GM12878 (cell line): ENCODE measurements at regions not wholly inside any gene's neighbourhood (a gene's known extent, or its start where the extent isn't known, plus 50 kb on each side); places are given as distances from the start of the nearest gene placed in this dataset.

ENCODE experiments used
- ATF7 ChIP-seq: fragments of 450-650 bp; IDR thresholded peaks from 2 replicates; pipeline ENCODE4 v1.6.1; 2016; ENCODE audit warnings: low read depth, mild to moderate bottlenecking
- JUND ChIP-seq: IDR thresholded peaks from 2 replicates; pipeline ENCODE4 v1.6.1; 2012; ENCODE audit warnings: low read depth, mild to moderate bottlenecking, low read length, improper control_type of control experiment, moderate library complexity
- RFX5 ChIP-seq: IDR thresholded peaks from 2 replicates; pipeline ENCODE4 v1.6.1; 2011; ENCODE audit warnings: low read depth, low read length, improper control_type of control experiment
- TAF1 ChIP-seq: IDR thresholded peaks from 2 replicates; pipeline ENCODE4 v1.6.1; 2011; ENCODE audit warnings: mild to moderate bottlenecking, low read depth, low read length, borderline replicate concordance
- TF ChIP-seq, protein P1 (sequence below), 3 experiments: IDR thresholded peaks in 2 of 3; conservative IDR thresholded peaks in 1 of 3; 2 replicates each; pipeline ENCODE4 v1.5.1; 2011; ENCODE audit warnings: low read depth in 3 of 3, low read length in 3 of 3, mild to moderate bottlenecking in 3 of 3, control low read depth in 2 of 3, moderate library complexity in 2 of 3, inconsistent platforms in 1 of 3, mixed read lengths in 1 of 3; ENCODE audit not compliant: control insufficient read depth in 2 of 3, insufficient read depth in 1 of 3; ENCODE audit errors: extremely low read depth in 1 of 3

DNA sequence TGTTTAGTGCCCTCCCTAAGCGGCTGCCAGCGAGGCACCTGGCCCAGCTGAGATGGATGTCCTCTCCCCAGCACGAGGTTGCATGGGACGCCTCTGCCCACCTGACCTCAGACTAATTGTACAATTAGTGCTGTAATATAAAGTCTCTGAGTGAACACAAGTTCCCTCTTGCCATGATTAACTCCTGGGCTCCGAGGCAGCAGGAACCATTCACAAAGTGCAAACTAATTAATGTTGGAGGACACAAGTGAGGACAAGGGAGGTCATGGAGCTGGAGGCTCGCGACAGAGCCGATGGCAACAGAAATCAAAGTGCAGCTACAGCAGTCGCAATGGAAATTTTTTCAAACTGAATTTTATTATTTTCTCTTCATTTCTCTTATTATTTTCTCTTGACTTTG is 156.6 kb upstream of the ADARB2 start:
- no peak for TF ChIP-seq RFX5
- no peak for TF ChIP-seq TAF1
- TF ChIP-seq, protein P1, sequence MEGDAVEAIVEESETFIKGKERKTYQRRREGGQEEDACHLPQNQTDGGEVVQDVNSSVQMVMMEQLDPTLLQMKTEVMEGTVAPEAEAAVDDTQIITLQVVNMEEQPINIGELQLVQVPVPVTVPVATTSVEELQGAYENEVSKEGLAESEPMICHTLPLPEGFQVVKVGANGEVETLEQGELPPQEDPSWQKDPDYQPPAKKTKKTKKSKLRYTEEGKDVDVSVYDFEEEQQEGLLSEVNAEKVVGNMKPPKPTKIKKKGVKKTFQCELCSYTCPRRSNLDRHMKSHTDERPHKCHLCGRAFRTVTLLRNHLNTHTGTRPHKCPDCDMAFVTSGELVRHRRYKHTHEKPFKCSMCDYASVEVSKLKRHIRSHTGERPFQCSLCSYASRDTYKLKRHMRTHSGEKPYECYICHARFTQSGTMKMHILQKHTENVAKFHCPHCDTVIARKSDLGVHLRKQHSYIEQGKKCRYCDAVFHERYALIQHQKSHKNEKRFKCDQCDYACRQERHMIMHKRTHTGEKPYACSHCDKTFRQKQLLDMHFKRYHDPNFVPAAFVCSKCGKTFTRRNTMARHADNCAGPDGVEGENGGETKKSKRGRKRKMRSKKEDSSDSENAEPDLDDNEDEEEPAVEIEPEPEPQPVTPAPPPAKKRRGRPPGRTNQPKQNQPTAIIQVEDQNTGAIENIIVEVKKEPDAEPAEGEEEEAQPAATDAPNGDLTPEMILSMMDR (IDR thresholded peaks at IDR 0.05 in 2 of 3, conservative IDR thresholded peaks at IDR 0.05 in 1 of 3; ENCODE audit: control insufficient read depth in 2 of 3, extremely low read depth in 1 of 3, insufficient read depth in 1 of 3, low read depth in 3 of 3, low read length in 3 of 3): no peak
- TF ChIP-seq ATF7: no peak
- TF ChIP-seq JUND: no peak
